GM21529 (cell line): ENCODE measurements at regions not wholly inside any gene's neighbourhood (a gene's known extent, or its start where the extent isn't known, plus 50 kb on each side); places are given as distances from the start of the nearest gene placed in this dataset.
"Not testable (repeated sequence)": the region's sequence is repeated elsewhere in the genome, so short reads cannot be mapped to it uniquely, and the experiment has no call there.

Source experiments
- ATAC-seq: cut with Tn5 transposase; IDR thresholded peaks from one replicate; pipeline ENCODE4 v1.9.1; 2021; ENCODE audit not compliant: unreplicated experiment

- ATAC-seq: no peak
Observed at GRCh38 chr14:23895480-23895879, 58.1 kb upstream of the DHRS4 start.

- ATAC-seq: no peak
Observed at GRCh38 chr14:23896609-23897153, 56.9 kb upstream of the DHRS4 start.

- not testable (repeated sequence) for ATAC-seq
Observed at GRCh38 chr14:23897291-23897690, 56.3 kb upstream of the DHRS4 start.

GRCh38 chr14:23898359-23898758, 55.2 kb upstream of the DHRS4 start:
- not testable (repeated sequence) for ATAC-seq

GRCh38 chr14:23899788-23900187, 53.8 kb upstream of the DHRS4 start:
- ATAC-seq: no peak

- ATAC-seq: no peak
Observed at GRCh38 chr14:23903442-23903841, 50.1 kb upstream of the DHRS4 start.
